B cell (primary cell): ENCODE measurements at regions not wholly inside any gene's neighbourhood (a gene's known extent, or its start where the extent isn't known, plus 50 kb on each side); places are given as distances from the start of the nearest gene placed in this dataset.

Source experiments
- ATAC-seq: fragments of 200-7000 bp; cut with Tn5 transposase; one replicate; pipeline ENCODE4 v1.10.0; 2021; ENCODE audit warnings: low read depth, mild to moderate bottlenecking, moderate number of reproducible peaks, moderate library complexity
- CTCF ChIA-PET: fragments of 350-600 bp; sonication (Branson Sonifier 250); formaldehyde crosslinking; loops from one replicate; lab custom pipeline; 2021; ENCODE audit warnings: antibody characterized with exemption, inconsistent platforms; lab: Charles Lee
- POLR2A ChIA-PET: fragments of 350-600 bp; sonication (Branson Sonifier 250); formaldehyde crosslinking; loops from one replicate; lab custom pipeline; 2021; ENCODE audit warnings: antibody characterized with exemption; lab: Charles Lee
- DNase-seq: peaks from one replicate; pipeline ENCODE4 v3.0.0; 2013
- H2AFZ ChIP-seq: 2 replicates; pipeline ENCODE4 v1.6.1; 2012; ENCODE audit warnings: mild to moderate bottlenecking, low read depth, low read length; ENCODE audit not compliant: insufficient read depth, poor library complexity, severe bottlenecking
- H3K27ac ChIP-seq, 2 donors: 1 replicate in 1 of 2; 2 replicates in 1 of 2; pipeline ENCODE4 v1.5.1; 2012 to 2013; ENCODE audit warnings: low read length in 2 of 2, mild to moderate bottlenecking in 2 of 2, moderate library complexity in 1 of 2
- H3K27me3 ChIP-seq, 4 experiments: fragments of 200-600 bp in 1 of 4; sonication (generic) in 1 of 4; replicated peaks in 1 of 4; 1 replicate in 2 of 4; 2 replicates in 2 of 4; pipeline versions ENCODE4 v1.6.1 to v1.7.0; 2013 to 2016; ENCODE audit warnings: low read length in 3 of 4, mild to moderate bottlenecking in 2 of 4, mixed read lengths in 1 of 4, moderate library complexity in 1 of 4; ENCODE audit not compliant: insufficient read depth in 4 of 4, control insufficient read depth in 3 of 4; ENCODE audit errors: control extremely low read depth in 1 of 4
- H3K36me3 ChIP-seq, 2 experiments: replicated peaks in 1 of 2; 1 replicate in 1 of 2; 2 replicates in 1 of 2; pipeline versions ENCODE4 v1.6.1 to v1.7.1; 2013; ENCODE audit warnings: low read length in 1 of 2; ENCODE audit not compliant: insufficient read depth in 2 of 2, control insufficient read depth in 1 of 2; ENCODE audit errors: control extremely low read depth in 1 of 2, extremely low read depth in 1 of 2
- H3K4me1 ChIP-seq, 2 donors: fragments of 200-600 bp in 1 of 2; sonication (generic) in 1 of 2; 1 replicate in 1 of 2; 2 replicates in 1 of 2; pipeline versions ENCODE4 v1.5.1 to v1.6.1; 2013 to 2017; ENCODE audit warnings: low read length in 2 of 2; ENCODE audit not compliant: control insufficient read depth in 2 of 2, insufficient read depth in 2 of 2
- H3K4me2 ChIP-seq: replicated peaks from 2 replicates; pipeline ENCODE3; 2012; ENCODE audit warnings: mild to moderate bottlenecking, low read depth, low read length; ENCODE audit not compliant: poor library complexity, severe bottlenecking
- H3K4me3 ChIP-seq, 5 experiments: fragments of 200-600 bp in 1 of 5; sonication (generic) in 1 of 5; 1 replicate in 3 of 5; 2 replicates in 2 of 5; pipeline versions ENCODE4 v1.5.1 to v1.7.0; 2011 to 2016; ENCODE audit warnings: low read length in 4 of 5, mild to moderate bottlenecking in 4 of 5, low read depth in 2 of 5, control low read depth in 1 of 5, moderate library complexity in 1 of 5; ENCODE audit not compliant: insufficient read depth in 1 of 5; ENCODE audit errors: control extremely low read depth in 1 of 5, extremely low read depth in 1 of 5
- H3K79me2 ChIP-seq: fragments of 200-600 bp; sonication (generic); one replicate; pipeline ENCODE4 v1.6.0; 2016; ENCODE audit warnings: low read length; ENCODE audit not compliant: control insufficient read depth, insufficient read depth
- H3K9ac ChIP-seq: fragments of 200-600 bp; sonication (generic); 2 replicates; pipeline ENCODE4 v1.6.1; 2017; ENCODE audit warnings: mild to moderate bottlenecking, low read length, moderate library complexity
- H3K9me3 ChIP-seq, 3 donors: one replicate each; pipeline versions ENCODE4 v1.6.1 to v1.7.1; 2013; ENCODE audit warnings: low read length in 2 of 3; ENCODE audit not compliant: control insufficient read depth in 2 of 3, insufficient read depth in 1 of 3; ENCODE audit errors: control extremely low read depth in 1 of 3
- H4K20me1 ChIP-seq: 2 replicates; pipeline ENCODE4 v1.6.0; 2012; ENCODE audit warnings: mild to moderate bottlenecking, low read length; ENCODE audit not compliant: insufficient read depth, control insufficient read depth, poor library complexity, severe bottlenecking
- H3K27ac Mint-ChIP-seq: one replicate; pipeline ENCODE4 v1.8.0; 2021; ENCODE audit warnings: mixed read lengths
- H3K27me3 Mint-ChIP-seq: one replicate; pipeline ENCODE4 v1.8.0; 2021; ENCODE audit warnings: mixed read lengths
- H3K4me1 Mint-ChIP-seq: one replicate; pipeline ENCODE4 v1.8.0; 2021; ENCODE audit warnings: mixed read lengths
- H3K4me3 Mint-ChIP-seq: one replicate; pipeline ENCODE4 v1.8.0; 2021; ENCODE audit warnings: mixed read lengths
- H3K9me3 Mint-ChIP-seq: one replicate; pipeline ENCODE4 v1.8.0; 2022; ENCODE audit warnings: mixed read lengths; ENCODE audit not compliant: insufficient read depth
- CTCF ChIP-seq: fragments of 200-600 bp; IDR thresholded peaks from one replicate; pipeline ENCODE4 v1.8.0; 2022; ENCODE audit warnings: antibody characterized with exemption, mild to moderate bottlenecking
- EZH2 ChIP-seq: IDR thresholded peaks from 2 replicates; pipeline ENCODE4 v1.6.1; 2012; ENCODE audit warnings: borderline replicate concordance, low read depth, mild to moderate bottlenecking, moderate library complexity, low read length; ENCODE audit not compliant: insufficient read depth, poor library complexity, severe bottlenecking
- WGBS: methylation state at CpG from one replicate; pipeline ENCODE4 v1.1.5; 2013; ENCODE audit warnings: missing lambda C conversion rate; ENCODE audit not compliant: insufficient coverage; 5-methylcytosine and 5-hydroxymethylcytosine counted together
- intact Hi-C: fragments of 100-400 bp; cut with micrococcal nuclease; formaldehyde crosslinking; loops from one replicate; pipeline ENCODE4 v1.10.0; 2022

DNA sequence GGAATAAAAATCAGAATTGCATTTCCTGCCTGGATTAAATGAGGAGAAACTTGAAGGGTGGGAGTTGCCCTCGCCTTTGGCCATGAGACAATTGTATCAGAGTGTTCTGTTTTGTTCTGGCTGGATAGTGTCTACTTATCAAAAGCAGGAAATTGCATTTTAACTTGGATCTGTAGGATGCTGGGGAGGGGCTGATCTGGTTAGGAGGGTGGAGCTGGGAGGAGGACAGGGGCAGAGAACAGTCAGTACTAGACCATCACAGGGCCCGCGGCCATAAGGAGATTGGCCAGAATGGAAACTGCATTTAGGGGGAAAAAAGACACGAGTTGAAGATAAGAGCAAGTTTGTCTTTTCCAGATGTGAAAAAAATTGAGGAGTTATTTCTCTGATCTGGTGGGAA, 199.1 kb upstream of the POU3F3 start:
- H3K9me3 ChIP-seq, result no peaks in the 10 kb centered on the region
- ATAC-seq (no peak), DNase-seq (no peak)
- POLR2A ChIA-PET, result no interaction called here
- 95% methylated on average over 3 of the region's 4 CpGs for WGBS
- H3K27me3 ChIP-seq, result peaks cover 0 to 9% (median 4%) of the 10 kb centered on the region in 4 experiments
- intact Hi-C loops, result no loop called here
- H3K9ac ChIP-seq, result no peak overlapping the region
- H3K4me3 Mint-ChIP-seq, result no peak overlapping the region
- no peak overlapping the region for H3K27ac Mint-ChIP-seq
- H2AFZ ChIP-seq, result no peak overlapping the region
- no peaks in the 10 kb centered on the region for H3K79me2 ChIP-seq
- H3K9me3 Mint-ChIP-seq, result no peaks in the 10 kb centered on the region
- H3K4me1 Mint-ChIP-seq, result peaks cover 3% of the 10 kb centered on the region
- CTCF ChIA-PET, result no interaction called here
- H4K20me1 ChIP-seq, result no peaks in the 10 kb centered on the region
- no peak for TF ChIP-seq EZH2
- TF ChIP-seq CTCF, result no peak
- no peak overlapping the region for H3K27ac ChIP-seq
- peaks cover 26% of the 10 kb centered on the region for H3K27me3 Mint-ChIP-seq
- H3K36me3 ChIP-seq, result no peaks in the 10 kb centered on the region
- H3K4me1 ChIP-seq, result no peaks in the 10 kb centered on the region
- H3K4me2 ChIP-seq, result no peak overlapping the region
- no peak overlapping the region for H3K4me3 ChIP-seq

GRCh38 chr2:104656571-104657163, 197.2 kb upstream of the POU3F3 start:
- ChIA-PET POLR2A (no interaction called here), CTCF (no interaction called here)
- no peak overlapping the region for H3K27ac Mint-ChIP-seq
- no peak overlapping the region for H3K4me3 ChIP-seq
- intact Hi-C loops, result no loop called here
- H3K36me3 ChIP-seq, result no peaks in the 10 kb centered on the region
- peaks cover 3% of the 10 kb centered on the region for H3K4me1 Mint-ChIP-seq
- H3K9ac ChIP-seq, result no peak overlapping the region
- DNase-seq (no peak), ATAC-seq (no peak)
- WGBS, result 82% methylated on average over 13 of the region's 20 CpGs
- no peak overlapping the region for H3K27ac ChIP-seq
- no peak overlapping the region for H3K4me3 Mint-ChIP-seq
- no peaks in the 10 kb centered on the region for H3K79me2 ChIP-seq
- H3K4me2 ChIP-seq, result no peak overlapping the region
- no peaks in the 10 kb centered on the region for H4K20me1 ChIP-seq
- peaks cover 0 to 9% (median 4%) of the 10 kb centered on the region in 4 experiments for H3K27me3 ChIP-seq
- H3K27me3 Mint-ChIP-seq, result peaks cover 32% of the 10 kb centered on the region
- no peaks in the 10 kb centered on the region for H3K9me3 Mint-ChIP-seq
- TF ChIP-seq CTCF, result no peak
- no peak for TF ChIP-seq EZH2
- no peaks in the 10 kb centered on the region for H3K4me1 ChIP-seq
- H3K9me3 ChIP-seq, result no peaks in the 10 kb centered on the region
- no peak overlapping the region for H2AFZ ChIP-seq
